Endothelial cell of umbilical vein (primary cell): ENCODE measurements at regions not wholly inside any gene's neighbourhood (a gene's known extent, or its start where the extent isn't known, plus 50 kb on each side); places are given as distances from the start of the nearest gene placed in this dataset.
"Not testable (repeated sequence)": the region's sequence is repeated elsewhere in the genome, so short reads cannot be mapped to it uniquely, and the experiment has no call there.

Source experiments
- BruUV-seq: library from RNA; stranded (reverse); fragments of 400-500 nt; replicated peaks from 2 replicates; lab custom pipeline; 2021; lab: Mats Ljungman, UMichigan
- CTCF ChIA-PET: fragments of 300-600, 350-600 bp; sonication (Branson Sonifier 250); formaldehyde crosslinking; loops from one replicate; lab custom pipeline; 2021; ENCODE audit warnings: antibody characterized with exemption, inconsistent platforms; lab: Charles Lee
- POLR2A ChIA-PET: fragments of 300-600, 350-600 bp; sonication (Branson Sonifier 250); formaldehyde crosslinking; loops from one replicate; lab custom pipeline; 2021; ENCODE audit warnings: antibody characterized with exemption, inconsistent platforms; lab: Charles Lee
- DNase-seq: peaks from one replicate; pipeline ENCODE4 v3.0.0-alpha.2; 2011; ENCODE audit warnings: low read depth, low spot score
- FAIRE-seq: peaks from 2 replicates; lab custom pipeline; 2011; peaks lifted over from hg19 to GRCh38; lab: Jason Lieb, UNC
- H2AFZ ChIP-seq: 2 replicates; pipeline ENCODE4 v1.6.0; 2012; ENCODE audit warnings: low read depth, low read length, control low read depth, inconsistent platforms
- H3K27ac ChIP-seq: 2 replicates; pipeline ENCODE4 v1.5.1; 2011; ENCODE audit warnings: low read depth, mild to moderate bottlenecking, control low read depth, low read length, moderate library complexity; ENCODE audit not compliant: insufficient read depth
- H3K27me3 ChIP-seq, 2 experiments: 2 replicates each; pipeline versions ENCODE4 v1.6.0 to v1.6.1; 2011; ENCODE audit warnings: low read length in 2 of 2, mixed read lengths in 1 of 2; ENCODE audit not compliant: control insufficient read depth in 2 of 2, insufficient read depth in 2 of 2
- H3K36me3 ChIP-seq, 2 experiments: 2 replicates in 1 of 2; 3 replicates in 1 of 2; pipeline ENCODE4 v1.5.1; 2011; ENCODE audit warnings: low read length in 2 of 2, mild to moderate bottlenecking in 1 of 2, moderate library complexity in 1 of 2; ENCODE audit not compliant: control insufficient read depth in 2 of 2, insufficient read depth in 2 of 2; ENCODE audit errors: extremely low read depth in 1 of 2
- H3K4me1 ChIP-seq: 3 replicates; pipeline ENCODE4 v1.5.1; 2011; ENCODE audit warnings: mild to moderate bottlenecking, low read length; ENCODE audit not compliant: control insufficient read depth, insufficient read depth; ENCODE audit errors: extremely low read depth
- H3K4me2 ChIP-seq: 2 replicates; pipeline ENCODE4 v1.6.1; 2011; ENCODE audit warnings: low read length, control low read depth, mixed read lengths; ENCODE audit not compliant: insufficient read depth
- H3K4me3 ChIP-seq, 3 experiments: fragments of 200-600 bp in 1 of 3; sonication (generic), shearing (Covaris generic) in 1 of 3; replicated peaks in 1 of 3; 2 replicates each; pipeline ENCODE4 v1.5.1; 2011 to 2016; ENCODE audit warnings: control low read depth in 3 of 3, low read length in 3 of 3, mild to moderate bottlenecking in 2 of 3, inconsistent platforms in 1 of 3, low read depth in 1 of 3, moderate library complexity in 1 of 3; ENCODE audit not compliant: insufficient read depth in 1 of 3
- H3K79me2 ChIP-seq: 2 replicates; pipeline ENCODE4 v1.6.0; 2012; ENCODE audit warnings: low read length, inconsistent platforms; ENCODE audit not compliant: control insufficient read depth, insufficient read depth
- H3K9ac ChIP-seq: replicated peaks from 2 replicates; pipeline ENCODE3; 2011; ENCODE audit warnings: low read length, control low read depth; ENCODE audit not compliant: insufficient read depth; ENCODE audit errors: extremely low read depth
- H3K9me1 ChIP-seq: replicated peaks from 3 replicates; pipeline ENCODE4 v1.6.0; 2011; ENCODE audit warnings: mild to moderate bottlenecking, low read length; ENCODE audit not compliant: control insufficient read depth, insufficient read depth; ENCODE audit errors: extremely low read depth
- H3K9me3 ChIP-seq: replicated peaks from 2 replicates; pipeline ENCODE4 v1.5.1; 2012; ENCODE audit warnings: low read length, inconsistent platforms; ENCODE audit not compliant: control insufficient read depth, insufficient read depth
- H4K20me1 ChIP-seq: replicated peaks from 2 replicates; pipeline ENCODE3; 2011; ENCODE audit warnings: mild to moderate bottlenecking, low read length; ENCODE audit not compliant: control insufficient read depth, insufficient read depth; ENCODE audit errors: extremely low read depth
- CTCF ChIP-seq, 2 donors: IDR thresholded peaks; 1 replicate in 1 of 2; 2 replicates in 1 of 2; pipeline ENCODE4 v1.5.1; 2011; ENCODE audit warnings: low read length in 2 of 2, mild to moderate bottlenecking in 2 of 2, moderate library complexity in 2 of 2, control low read depth in 1 of 2, inconsistent platforms in 1 of 2, low read depth in 1 of 2; ENCODE audit not compliant: insufficient read depth in 1 of 2; ENCODE audit errors: extremely low read depth in 1 of 2
- EZH2 ChIP-seq: IDR thresholded peaks from 2 replicates; pipeline ENCODE4 v1.6.1; 2012; ENCODE audit warnings: borderline replicate concordance, low read depth, mild to moderate bottlenecking, moderate library complexity, low read length, inconsistent platforms; ENCODE audit not compliant: severe bottlenecking
- FOS ChIP-seq: IDR thresholded peaks from 2 replicates; pipeline ENCODE4 v1.6.1; 2011; ENCODE audit warnings: mild to moderate bottlenecking, low read length, moderate library complexity, borderline replicate concordance; ENCODE audit not compliant: insufficient read depth
- GATA2 ChIP-seq: IDR thresholded peaks from 2 replicates; pipeline ENCODE4 v1.7.0; 2011; ENCODE audit warnings: low read depth, mild to moderate bottlenecking, moderate library complexity, mixed read lengths, low read length; ENCODE audit not compliant: insufficient read length, insufficient read depth
- JUN ChIP-seq: IDR thresholded peaks from 2 replicates; pipeline ENCODE4 v1.6.1; 2011; ENCODE audit warnings: borderline replicate concordance, low read depth; ENCODE audit not compliant: insufficient read length, insufficient read depth
- MAX ChIP-seq: IDR thresholded peaks from 2 replicates; pipeline ENCODE4 v1.6.1; 2011; ENCODE audit not compliant: insufficient read depth, insufficient read length
- MYC ChIP-seq: IDR thresholded peaks from one replicate; pipeline ENCODE4 v1.6.1; 2011; ENCODE audit warnings: mild to moderate bottlenecking, low read depth, low read length
- POLR2A ChIP-seq: IDR thresholded peaks from 2 replicates; pipeline ENCODE4 v1.6.1; 2012; ENCODE audit warnings: low read depth, mild to moderate bottlenecking, control low read depth, low read length
- POLR2AphosphoS5 ChIP-seq: IDR thresholded peaks from 2 replicates; pipeline ENCODE4 v1.6.1; 2012; ENCODE audit warnings: low read depth, mild to moderate bottlenecking, control low read depth, low read length, moderate library complexity; ENCODE audit not compliant: insufficient read depth
- dilution Hi-C: fragments of 300-500 bp; cut with MboI; formaldehyde crosslinking; loops from one replicate; pipeline ENCODE4 v1.15.0; 2019; ENCODE audit warnings: low sequenced_read_pairs; ENCODE audit not compliant: extremely low pct_ligation_motif_present
- intact Hi-C: fragments of 100-400 bp; cut with micrococcal nuclease; formaldehyde crosslinking; loops from one replicate; pipeline ENCODE4 v1.10.0; 2022

- H3K27ac ChIP-seq, result no peak overlapping the region
- H3K79me2 ChIP-seq, result no peaks in the 10 kb centered on the region
- dilution Hi-C loops, result no loop called here
- no peaks in the 10 kb centered on the region for H3K9me3 ChIP-seq
- H3K4me1 ChIP-seq, result no peaks in the 10 kb centered on the region
- DNase-seq, result no peak
- H3K27me3 ChIP-seq, result no peaks in the 10 kb centered on the region
- intact Hi-C loops, result no loop called here
- no TSS peak for BruUV-seq
- no peak for TF ChIP-seq MAX
- TF ChIP-seq GATA2, result no peak
- TF ChIP-seq EZH2, result no peak
- no peak for TF ChIP-seq POLR2AphosphoS5
- H3K9ac ChIP-seq, result no peak overlapping the region
- no peak overlapping the region for H3K4me2 ChIP-seq
- POLR2A ChIA-PET, result no interaction called here
- no peak overlapping the region for H2AFZ ChIP-seq
- no peaks in the 10 kb centered on the region for H4K20me1 ChIP-seq
- no peaks in the 10 kb centered on the region for H3K36me3 ChIP-seq
- FAIRE-seq, result no peak
- CTCF ChIA-PET, result no interaction called here
- no peaks in the 10 kb centered on the region for H3K9me1 ChIP-seq
- H3K4me3 ChIP-seq, result no peak overlapping the region
These were observed 908.4 kb upstream of the CRIM1 start for GRCh38 chr2:35447215-35447614.

DNA sequence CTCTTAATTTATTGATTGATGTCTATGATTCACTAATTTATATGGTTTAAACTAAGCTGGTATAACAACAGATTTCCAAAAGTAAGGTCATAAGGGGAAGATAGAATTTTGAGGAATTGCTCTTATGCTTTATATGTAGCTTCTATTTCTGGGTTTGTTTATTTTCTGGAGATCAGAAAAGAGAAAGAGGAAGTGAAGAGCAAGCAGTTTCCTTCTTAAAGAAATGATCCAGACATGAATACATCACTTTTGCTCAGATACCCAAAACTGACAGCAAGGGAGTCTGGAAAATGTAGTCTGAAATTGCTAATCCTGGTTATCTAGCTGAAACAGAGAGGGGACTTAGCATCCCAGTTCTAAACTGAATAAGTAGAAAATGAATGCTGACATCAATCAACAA, 912.5 kb upstream of the CRIM1 start:
- H4K20me1 ChIP-seq, result no peaks in the 10 kb centered on the region
- H3K4me2 ChIP-seq, result no peak overlapping the region
- CTCF ChIA-PET, result interaction anchor here (1.7 kb wide), 1 partner anchor 14 kb away, joined by 5 read pairs; no protein-coding TSS in a partner anchor
- intact Hi-C loops (no loop called here), dilution Hi-C loops (no loop called here)
- no peak for TF ChIP-seq JUN
- no peak for TF ChIP-seq MYC
- no peak for TF ChIP-seq MAX
- no peak for TF ChIP-seq POLR2AphosphoS5
- no peak for TF ChIP-seq EZH2
- no peak for TF ChIP-seq POLR2A
- no peak for TF ChIP-seq GATA2
- no peak for TF ChIP-seq CTCF (IDR thresholded peaks at IDR 0.05; ENCODE audit: extremely low read depth in 1 of 2, insufficient read depth in 1 of 2, low read depth in 1 of 2, low read length in 2 of 2)
- no peak for TF ChIP-seq FOS
- FAIRE-seq (no peak), DNase-seq (no peak)
- no peak overlapping the region for H3K9ac ChIP-seq
- no peak overlapping the region for H2AFZ ChIP-seq
- no peaks in the 10 kb centered on the region for H3K9me3 ChIP-seq
- POLR2A ChIA-PET, result no interaction called here
- H3K4me3 ChIP-seq, result no peak overlapping the region
- no peaks in the 10 kb centered on the region for H3K27me3 ChIP-seq
- no peaks in the 10 kb centered on the region for H3K9me1 ChIP-seq
- H3K27ac ChIP-seq, result no peak overlapping the region
- H3K4me1 ChIP-seq, result no peaks in the 10 kb centered on the region
- no peaks in the 10 kb centered on the region for H3K79me2 ChIP-seq
- H3K36me3 ChIP-seq, result no peaks in the 10 kb centered on the region
- no TSS peak for BruUV-seq

GRCh38 chr2:35441575-35441974, 914.0 kb upstream of the CRIM1 start:
- CTCF ChIA-PET, BruUV-seq, dilution Hi-C loops: not testable (repeated sequence)

More at GRCh38 chr2:35441575-35441974, 914.0 kb upstream of the CRIM1 start:
- H3K4me1 ChIP-seq, H3K4me3 ChIP-seq, H3K9me1 ChIP-seq, POLR2A ChIA-PET, H4K20me1 ChIP-seq, H3K79me2 ChIP-seq, H2AFZ ChIP-seq, H3K9ac ChIP-seq, intact Hi-C loops, H3K9me3 ChIP-seq, H3K27ac ChIP-seq, FAIRE-seq, DNase-seq, H3K4me2 ChIP-seq, H3K36me3 ChIP-seq, H3K27me3 ChIP-seq: not testable (repeated sequence)
